ENCODE measurements at regions not wholly inside any gene's neighbourhood (a gene's known extent, or its start where the extent isn't known, plus 50 kb on each side); places are given as distances from the start of the nearest gene placed in this dataset.

DNA sequence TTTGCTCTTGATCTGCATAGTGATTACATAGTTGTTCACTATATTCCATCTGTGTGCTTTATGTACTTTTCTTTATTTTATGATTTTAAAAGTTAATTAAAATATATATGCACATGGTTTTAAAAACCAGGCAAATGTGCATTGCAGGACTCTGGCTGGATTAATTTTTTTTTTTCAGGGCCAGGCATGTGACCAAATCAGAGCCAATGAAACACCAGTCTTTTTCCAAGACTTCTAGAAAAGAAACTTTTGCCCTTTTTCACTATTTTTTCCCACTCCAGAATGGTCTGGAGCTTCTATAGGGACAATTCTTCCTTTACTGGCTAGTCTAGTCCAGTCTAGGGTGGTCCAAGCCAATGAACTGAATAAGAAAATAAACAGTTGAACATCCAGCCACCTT lies 198.1 kb upstream of the FBXO11 start:
- TF ChIP-seq, protein P1, sequence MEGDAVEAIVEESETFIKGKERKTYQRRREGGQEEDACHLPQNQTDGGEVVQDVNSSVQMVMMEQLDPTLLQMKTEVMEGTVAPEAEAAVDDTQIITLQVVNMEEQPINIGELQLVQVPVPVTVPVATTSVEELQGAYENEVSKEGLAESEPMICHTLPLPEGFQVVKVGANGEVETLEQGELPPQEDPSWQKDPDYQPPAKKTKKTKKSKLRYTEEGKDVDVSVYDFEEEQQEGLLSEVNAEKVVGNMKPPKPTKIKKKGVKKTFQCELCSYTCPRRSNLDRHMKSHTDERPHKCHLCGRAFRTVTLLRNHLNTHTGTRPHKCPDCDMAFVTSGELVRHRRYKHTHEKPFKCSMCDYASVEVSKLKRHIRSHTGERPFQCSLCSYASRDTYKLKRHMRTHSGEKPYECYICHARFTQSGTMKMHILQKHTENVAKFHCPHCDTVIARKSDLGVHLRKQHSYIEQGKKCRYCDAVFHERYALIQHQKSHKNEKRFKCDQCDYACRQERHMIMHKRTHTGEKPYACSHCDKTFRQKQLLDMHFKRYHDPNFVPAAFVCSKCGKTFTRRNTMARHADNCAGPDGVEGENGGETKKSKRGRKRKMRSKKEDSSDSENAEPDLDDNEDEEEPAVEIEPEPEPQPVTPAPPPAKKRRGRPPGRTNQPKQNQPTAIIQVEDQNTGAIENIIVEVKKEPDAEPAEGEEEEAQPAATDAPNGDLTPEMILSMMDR (IDR thresholded peaks at IDR 0.05; ENCODE audit: borderline replicate concordance, insufficient read depth, low read depth, low read length), result no peak
- no peak overlapping the region for H3K4me3 ChIP-seq (ENCODE audit: low read depth, low read length)

DNA sequence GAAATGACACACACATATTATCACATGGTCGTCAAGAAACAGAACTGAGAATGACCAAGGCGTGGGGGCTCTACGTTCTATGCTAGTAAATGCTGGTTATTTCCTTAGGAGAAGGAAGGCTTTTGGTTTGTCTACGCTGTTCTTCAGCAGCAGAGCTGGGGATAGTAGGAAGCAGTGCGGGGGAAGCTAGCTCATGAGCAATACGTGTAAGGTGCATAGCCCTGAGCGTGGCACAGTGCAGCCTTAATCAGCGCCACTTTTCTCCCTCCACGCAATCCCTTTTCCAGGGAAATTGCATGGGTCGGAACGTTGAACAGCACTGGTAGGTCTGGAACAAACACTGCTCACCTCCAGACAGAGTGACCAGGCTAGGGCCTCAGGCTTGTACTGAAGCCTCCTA lies 199.6 kb upstream of the FBXO11 start:
- TF ChIP-seq, protein P1 (IDR thresholded peaks at IDR 0.05; ENCODE audit: borderline replicate concordance, insufficient read depth, low read depth, low read length), result no peak
- H3K4me3 ChIP-seq (ENCODE audit: low read depth, low read length), result no peak overlapping the region

- no peak overlapping the region for H3K4me3 ChIP-seq (ENCODE audit: low read depth, low read length)
- TF ChIP-seq, protein P1 (IDR thresholded peaks at IDR 0.05; ENCODE audit: borderline replicate concordance, insufficient read depth, low read depth, low read length), result no peak
Measured at GRCh38 chr2:48107326-48107925, 201.1 kb upstream of the FBXO11 start.

DNA sequence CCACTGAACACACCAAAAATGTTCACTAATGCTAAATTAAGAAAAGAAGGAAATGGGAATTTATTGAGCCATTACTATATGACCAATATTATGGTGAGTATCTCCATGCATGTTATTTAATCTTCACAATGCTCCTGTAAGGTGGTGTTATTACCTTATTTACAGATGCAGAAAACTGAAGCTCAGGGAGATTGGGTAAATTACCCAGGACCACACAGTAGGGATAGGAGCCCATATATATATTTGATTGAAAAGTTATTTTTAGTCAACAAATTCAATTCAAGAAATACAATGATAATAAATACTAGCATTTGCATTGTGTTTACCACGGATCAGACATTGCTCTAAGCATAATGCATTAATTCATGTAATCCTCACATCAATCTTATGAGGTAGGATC lies 202.2 kb upstream of the FBXO11 start:
- TF ChIP-seq, protein P1 (IDR thresholded peaks at IDR 0.05; ENCODE audit: borderline replicate concordance, insufficient read depth, low read depth, low read length), result no peak
- H3K4me3 ChIP-seq (ENCODE audit: low read depth, low read length), result no peak overlapping the region

DNA sequence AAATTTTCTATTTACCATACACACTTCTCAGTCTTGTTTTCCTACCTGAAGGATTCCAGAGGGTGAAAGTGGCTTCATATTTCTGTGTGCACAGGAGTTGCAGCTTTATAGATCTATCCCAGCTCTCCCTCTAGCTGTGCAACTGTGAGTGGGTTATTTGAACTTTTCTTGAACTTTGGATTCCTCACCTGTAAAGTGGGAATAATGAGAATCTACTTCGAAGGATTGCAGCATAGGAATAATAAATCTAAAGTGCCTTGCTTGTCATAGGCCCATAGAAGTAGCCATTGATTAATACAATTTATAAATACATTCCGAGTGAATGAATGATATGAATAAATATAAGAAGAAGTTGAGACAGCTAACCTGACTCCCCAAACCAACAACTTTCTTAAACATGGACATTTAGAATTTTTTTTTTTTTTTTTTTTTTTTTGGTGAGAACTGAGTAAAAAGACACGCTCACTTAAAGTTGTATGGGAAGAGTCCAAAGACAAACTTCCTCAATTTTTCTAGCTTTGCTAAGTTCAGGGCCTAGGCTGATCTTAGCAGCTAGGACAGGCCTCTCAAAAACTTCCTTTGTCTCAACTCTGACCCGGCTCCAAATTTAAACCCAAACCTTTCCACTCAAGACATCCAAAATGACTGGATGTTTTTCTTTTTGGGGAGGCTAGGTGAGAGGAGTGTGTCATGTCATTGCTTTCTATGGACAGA lies 203.3 kb upstream of the FBXO11 start:
- TF ChIP-seq, protein P1 (IDR thresholded peaks at IDR 0.05; ENCODE audit: borderline replicate concordance, insufficient read depth, low read depth, low read length), result no peak
- no peak overlapping the region for H3K4me3 ChIP-seq (ENCODE audit: low read depth, low read length)

GRCh38 chr2:48110492-48110891 lies 204.0 kb upstream of the FOXN2 start:
- TF ChIP-seq, protein P1 (IDR thresholded peaks at IDR 0.05; ENCODE audit: borderline replicate concordance, insufficient read depth, low read depth, low read length), result no peak
- H3K4me3 ChIP-seq (ENCODE audit: low read depth, low read length), result no peak overlapping the region
